HG03442 (cell line): ENCODE measurements at regions not wholly inside any gene's neighbourhood (a gene's known extent, or its start where the extent isn't known, plus 50 kb on each side); places are given as distances from the start of the nearest gene placed in this dataset.
"Not testable (repeated sequence)": the region's sequence is repeated elsewhere in the genome, so short reads cannot be mapped to it uniquely, and the experiment has no call there.

Experiments used
- ATAC-seq: cut with Tn5 transposase; IDR thresholded peaks from one replicate; pipeline ENCODE4 v1.9.1; 2021; ENCODE audit warnings: mild to moderate bottlenecking, moderate library complexity; ENCODE audit not compliant: unreplicated experiment

DNA sequence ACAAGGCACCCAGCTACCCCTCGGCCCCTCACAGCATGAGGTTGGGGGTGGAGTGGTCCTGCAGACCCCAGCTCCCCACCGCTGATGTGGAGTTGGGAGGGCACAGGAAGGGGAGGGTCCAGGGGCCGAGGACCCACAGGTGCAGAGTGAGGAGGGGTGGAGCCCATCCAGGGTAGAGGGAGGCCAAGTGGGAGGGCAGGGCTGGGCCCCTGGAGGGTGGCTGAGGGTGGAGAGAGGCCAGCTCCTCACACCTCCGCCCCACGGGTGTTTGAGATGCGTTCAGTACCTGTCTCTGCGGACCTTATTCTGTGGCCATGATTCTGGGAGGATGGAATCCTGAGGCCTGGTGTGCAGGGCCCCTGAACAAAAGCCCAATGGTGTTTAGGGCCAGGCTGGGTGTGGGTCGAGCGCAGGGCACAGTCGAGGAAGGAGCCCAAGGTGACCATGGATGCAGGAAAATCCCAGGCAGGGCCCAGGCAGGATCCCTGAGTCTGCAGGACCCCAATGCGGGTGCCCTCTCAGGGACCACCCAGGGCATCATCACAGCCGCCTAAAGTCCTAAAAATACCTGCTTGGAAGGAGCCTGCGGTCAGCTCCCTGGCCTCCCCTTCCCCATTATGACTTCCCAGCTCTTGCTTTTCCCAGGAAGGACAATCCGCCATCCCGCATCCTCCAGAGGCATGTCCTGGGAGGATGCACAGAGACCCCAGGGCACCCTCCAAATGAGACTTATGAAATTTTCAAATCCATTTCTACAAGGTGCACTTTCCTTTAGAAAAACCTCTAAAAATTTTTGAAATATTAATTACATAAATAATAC, 377.1 kb upstream of the SFSWAP start:
- ATAC-seq = no peak

DNA sequence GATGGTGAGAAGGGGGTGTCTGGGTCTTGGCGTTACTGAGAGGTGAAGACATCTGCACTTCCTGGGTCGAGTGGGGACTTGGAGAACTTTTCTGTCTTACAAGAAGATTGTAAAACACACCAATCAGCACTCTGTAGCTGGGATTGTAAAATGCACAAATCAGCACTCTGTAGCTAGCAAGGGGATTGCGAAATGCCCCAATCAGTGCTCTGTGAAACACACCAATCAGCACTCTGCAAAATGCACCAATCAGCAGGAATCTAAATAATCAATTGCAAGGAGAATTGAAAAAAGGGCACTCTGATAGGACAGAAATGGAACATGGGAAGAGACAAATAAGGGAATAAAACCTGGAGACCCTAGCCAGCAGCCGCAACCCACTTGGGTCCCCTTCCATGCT, 376.1 kb upstream of the SFSWAP start:
- ATAC-seq = no peak

DNA sequence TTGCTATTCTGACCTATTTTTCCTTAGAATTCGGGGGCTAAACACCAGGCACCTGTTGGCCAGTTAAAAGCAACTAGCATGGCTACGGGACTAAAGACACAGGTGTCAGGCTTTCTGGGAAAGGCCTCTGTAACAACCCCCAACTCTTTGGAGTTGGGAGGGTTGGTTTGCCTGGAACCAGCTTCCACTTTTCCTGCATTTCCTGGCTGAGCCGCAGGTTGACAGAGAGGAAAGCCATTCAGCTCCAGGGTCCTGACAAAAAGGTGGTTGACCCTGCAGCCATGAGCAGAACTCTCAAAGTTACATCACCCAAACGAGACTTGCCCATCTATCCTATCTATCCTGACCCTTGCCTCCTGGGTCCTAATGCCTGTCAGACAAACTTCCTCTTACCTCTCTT, 375.4 kb upstream of the SFSWAP start:
- ATAC-seq = no peak

DNA sequence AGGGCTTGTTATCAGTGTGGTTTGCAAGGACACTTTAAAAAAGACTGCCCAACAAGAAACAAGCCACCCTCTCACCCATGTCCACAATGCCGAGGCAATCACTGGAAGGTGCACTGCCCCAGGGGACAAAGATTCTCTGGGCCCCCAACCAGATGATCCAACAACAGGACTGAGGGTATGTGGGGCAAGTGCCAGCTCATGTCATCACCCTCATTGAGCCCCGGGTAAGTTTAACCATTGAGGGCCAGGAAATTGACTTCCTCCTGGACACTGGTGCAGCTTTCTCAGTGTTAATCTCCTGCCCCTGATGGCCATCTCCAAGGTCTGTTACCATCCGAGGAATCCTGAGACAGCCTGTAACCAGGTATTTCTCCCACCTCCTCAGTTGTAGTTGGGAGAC, 373.0 kb upstream of the SFSWAP start:
- ATAC-seq = not testable (repeated sequence)

- no peak for ATAC-seq
Observed at GRCh38 chr12:131340616-131341210, 370.2 kb upstream of the SFSWAP start.

- ATAC-seq = not testable (repeated sequence)
Observed at GRCh38 chr12:131341608-131342007, 369.3 kb upstream of the SFSWAP start.

DNA sequence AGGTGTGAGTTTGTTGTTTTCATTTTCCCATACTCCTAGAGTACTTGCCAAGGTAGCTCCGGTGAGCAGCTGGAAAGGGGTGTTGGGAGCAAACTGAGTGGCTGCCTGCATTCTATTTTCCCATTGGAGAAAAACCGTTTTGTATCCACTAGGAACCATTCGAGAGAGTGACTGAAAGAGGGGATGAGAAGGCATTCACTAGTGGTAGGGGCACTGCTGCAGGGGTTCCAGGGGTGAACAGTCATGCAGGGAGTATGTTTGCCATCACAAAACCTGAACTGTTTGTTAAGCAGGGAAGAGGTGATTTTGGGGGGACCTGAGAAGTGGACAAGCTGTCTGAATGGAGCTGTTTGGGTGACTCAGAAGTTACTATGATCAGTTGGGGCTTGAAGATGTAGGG, 367.5 kb upstream of the SFSWAP start:
- ATAC-seq = not testable (repeated sequence)

DNA sequence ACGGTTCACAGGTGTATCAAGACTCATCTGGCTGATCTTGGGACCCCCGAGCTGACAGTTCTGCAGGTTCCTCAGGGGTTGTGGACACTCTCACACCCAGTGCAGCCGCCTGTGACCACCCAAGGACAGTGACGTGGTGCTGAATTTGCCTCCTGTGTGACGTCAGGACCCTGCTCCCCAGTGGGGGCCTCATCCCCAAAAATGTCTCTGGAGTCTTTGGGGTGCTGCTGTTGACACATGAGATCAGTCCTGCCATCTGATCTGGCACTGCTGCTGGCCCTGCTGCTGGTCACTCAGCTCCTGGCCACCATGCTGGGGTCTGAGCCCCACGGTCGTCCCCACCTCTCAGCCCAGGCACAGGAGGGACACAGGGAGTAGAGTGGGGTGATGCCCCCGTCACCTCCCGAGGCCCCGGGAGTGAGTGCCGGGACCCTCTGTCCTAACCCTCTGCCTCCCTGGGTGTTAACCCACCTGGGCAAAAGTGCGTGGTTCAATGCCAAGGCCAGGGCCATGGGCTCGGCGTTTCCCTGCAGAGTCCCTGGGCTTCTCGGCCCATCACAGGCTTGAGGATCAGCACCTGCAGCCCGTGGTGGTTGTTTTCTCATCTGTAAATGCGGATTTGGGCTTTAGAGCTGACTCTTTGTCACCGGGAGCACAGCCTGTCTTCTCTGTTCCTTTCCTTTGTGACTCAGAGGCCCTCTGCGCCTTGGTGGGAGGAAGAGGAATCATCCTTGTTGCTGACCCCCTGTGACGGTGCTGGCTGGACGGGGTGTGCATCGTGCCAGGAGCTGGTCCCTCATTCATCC, 366.0 kb upstream of the SFSWAP start:
- not testable (repeated sequence) for ATAC-seq

GRCh38 chr12:131345521-131346436, 365.1 kb upstream of the SFSWAP start:
- no peak for ATAC-seq

DNA sequence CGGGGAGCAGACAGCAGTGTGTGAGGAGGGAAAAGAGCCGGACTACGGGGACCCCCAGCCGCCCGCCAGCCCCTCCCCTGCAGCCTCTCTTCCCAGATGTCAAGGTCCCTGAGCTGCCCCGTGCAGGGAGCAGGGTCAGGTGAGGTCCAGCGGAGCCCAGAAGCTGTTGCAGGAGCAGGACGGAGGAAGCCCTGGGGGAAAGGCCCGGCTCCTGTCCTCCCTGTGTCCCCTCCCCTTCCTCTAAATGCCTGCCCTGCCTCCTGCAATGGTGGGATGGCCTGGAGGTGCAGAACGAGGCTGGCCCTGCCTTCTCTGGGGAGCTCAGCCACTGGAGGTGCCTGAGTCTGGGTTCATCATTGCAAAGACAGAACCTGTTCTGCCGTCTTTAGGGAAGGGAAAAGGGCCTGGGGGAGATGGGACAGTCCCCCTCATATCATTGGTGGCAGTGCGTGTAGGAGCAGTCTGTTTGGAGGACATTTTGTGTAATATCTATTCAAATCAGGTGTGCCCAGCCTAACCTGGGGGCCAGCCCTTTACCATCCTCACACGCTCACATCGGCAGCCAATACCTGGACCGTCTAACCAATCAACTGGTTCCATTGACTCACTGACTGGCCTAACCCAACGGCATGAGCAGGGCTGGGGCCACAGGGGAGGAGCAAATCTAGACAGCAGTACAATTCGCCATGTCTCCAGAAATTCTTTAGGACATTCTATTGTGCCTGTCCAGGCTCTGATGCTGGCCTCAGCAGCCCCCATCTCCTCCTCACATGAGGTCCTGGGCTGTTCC, 364.1 kb upstream of the SFSWAP start:
- ATAC-seq = no peak

DNA sequence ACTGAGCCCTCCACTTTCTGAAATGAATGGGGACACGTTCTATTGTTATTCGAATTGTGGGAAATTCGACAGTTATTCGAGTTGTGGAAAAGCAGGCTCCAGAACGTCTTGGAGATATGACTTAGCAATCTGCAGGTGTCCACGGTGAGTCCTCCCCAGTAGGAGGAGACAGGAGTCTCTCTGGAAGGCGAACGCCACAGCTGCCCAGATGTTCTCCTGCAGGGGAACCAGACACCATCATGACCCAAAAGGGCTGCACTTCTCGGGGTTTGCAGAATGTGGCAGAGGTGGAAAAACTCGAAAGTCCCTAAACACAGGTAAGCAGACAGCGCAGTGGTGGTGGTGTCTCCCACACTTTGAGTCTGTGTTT, 363.6 kb upstream of the SFSWAP start:
- no peak for ATAC-seq

DNA sequence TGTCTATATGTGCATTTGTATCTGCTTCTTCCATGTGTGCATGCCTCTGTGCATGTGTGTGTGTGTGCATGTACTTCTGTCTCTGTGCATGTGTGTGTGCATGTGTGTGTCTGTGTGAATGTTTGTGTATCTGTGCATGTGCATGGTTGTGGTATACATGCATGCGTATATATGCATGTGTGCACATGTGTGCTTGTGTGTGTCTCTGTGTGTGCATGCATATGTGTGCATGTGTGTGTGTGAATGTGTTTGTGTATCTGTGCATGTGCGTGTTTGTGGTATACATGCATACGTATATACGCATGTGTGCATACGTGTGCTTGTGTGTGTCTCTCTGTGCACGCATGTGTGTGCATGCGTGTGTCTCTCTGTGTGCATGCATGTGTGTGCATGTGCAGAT, 363.2 kb upstream of the SFSWAP start:
- no peak for ATAC-seq

DNA sequence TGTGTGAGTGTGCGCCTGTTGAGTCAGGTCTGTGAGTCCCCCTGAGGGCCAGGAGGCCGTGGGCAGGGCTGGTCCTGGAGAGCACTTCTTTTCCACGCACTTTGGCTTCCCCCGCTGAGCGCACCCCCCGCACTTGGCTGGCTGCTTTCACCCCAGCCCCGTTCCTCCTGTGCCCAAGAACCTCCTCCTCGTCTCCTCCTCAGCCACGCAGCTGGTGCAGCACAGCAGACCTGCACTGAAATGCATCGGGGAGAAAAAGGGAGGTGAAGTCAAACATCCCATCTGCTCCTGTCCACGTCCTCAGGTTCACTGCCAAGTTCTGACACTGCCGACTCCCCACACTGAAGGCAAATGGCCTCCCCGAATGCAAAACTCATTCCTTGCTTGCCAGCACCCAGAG, 362.7 kb upstream of the SFSWAP start:
- ATAC-seq = no peak

- no peak for ATAC-seq
Observed at GRCh38 chr12:131348646-131349045, 362.2 kb upstream of the SFSWAP start.

- no peak for ATAC-seq
Observed at GRCh38 chr12:131349397-131350127, 361.3 kb upstream of the SFSWAP start.

DNA sequence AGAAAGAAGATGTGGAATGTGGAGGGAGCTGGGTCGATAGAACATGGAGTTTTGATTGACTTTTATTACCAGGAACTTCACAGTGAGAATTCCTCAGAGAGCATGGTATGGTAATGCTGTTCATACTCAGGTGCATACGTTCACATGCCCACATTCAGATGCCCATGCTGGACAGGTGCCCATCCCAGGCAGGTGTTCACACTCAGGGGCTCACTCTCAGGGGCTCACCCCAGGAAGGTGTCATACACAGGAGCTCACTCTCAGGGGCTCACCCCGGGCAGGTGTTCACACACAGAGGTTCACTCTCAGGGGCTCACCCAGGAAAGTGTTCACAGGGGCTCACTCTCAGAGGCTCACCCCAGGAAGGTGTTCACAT, 360.0 kb upstream of the SFSWAP start:
- no peak for ATAC-seq

GRCh38 chr12:131351319-131352028, 359.4 kb upstream of the SFSWAP start:
- peak; percentile 39 for ATAC-seq

DNA sequence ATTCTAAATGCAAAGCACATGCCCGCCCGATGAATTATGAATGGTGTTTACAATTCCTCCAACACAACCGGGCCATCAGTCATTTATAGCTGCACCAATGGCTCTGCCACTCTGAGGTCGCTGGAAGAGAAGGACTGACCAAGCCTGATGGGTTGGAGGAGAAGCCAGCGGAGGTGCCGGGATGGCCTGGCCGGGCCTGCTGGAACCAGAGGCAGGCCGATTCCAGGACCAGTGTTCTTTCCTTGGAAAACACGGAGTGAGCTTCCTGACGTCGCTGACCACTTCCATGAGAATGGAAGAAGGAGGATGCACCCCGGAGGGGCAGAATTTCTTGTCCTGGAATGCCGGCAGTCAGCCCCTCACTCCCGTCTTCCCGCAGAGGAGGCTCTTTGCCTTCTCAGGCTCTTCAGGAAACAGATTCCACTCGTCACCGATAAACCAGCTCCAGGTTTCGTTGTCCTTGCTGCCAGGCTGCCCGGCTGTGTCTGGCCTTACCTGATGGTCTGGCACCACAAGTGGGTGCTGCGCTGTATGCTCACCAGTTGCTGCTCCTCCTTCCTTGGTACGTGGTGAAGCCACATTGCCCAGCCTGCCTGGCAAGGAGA, 358.5 kb upstream of the SFSWAP start:
- ATAC-seq = no peak
